HEK293 (cell line): ENCODE measurements at regions not wholly inside any gene's neighbourhood (a gene's known extent, or its start where the extent isn't known, plus 50 kb on each side); places are given as distances from the start of the nearest gene placed in this dataset.

ENCODE experiments used
- CTCF ChIA-PET: fragments of 350-600 bp; formaldehyde crosslinking; extraction: SDS; loops from one replicate; lab custom pipeline; 2021; ENCODE audit warnings: antibody characterized with exemption; lab: Yijun Ruan, JAX
- POLR2A ChIA-PET: fragments of 300-600 bp; formaldehyde crosslinking; extraction: SDS; loops from one replicate; lab custom pipeline; 2020; ENCODE audit warnings: antibody characterized with exemption, inconsistent platforms; lab: Yijun Ruan, JAX
- H3K27ac ChIP-seq: fragments of 200-500 bp; sonication (Bioruptor generic); 2 replicates; pipeline ENCODE4 v1.5.1; 2014; ENCODE audit warnings: low read depth, low read length, control low read depth, inconsistent platforms; ENCODE audit errors: extremely low read depth
- H3K36me3 ChIP-seq, 2 experiments: fragments of 200-500 bp in 1 of 2; sonication (Bioruptor generic) in 1 of 2; 1 replicate in 1 of 2; 2 replicates in 1 of 2; pipeline ENCODE4 v1.5.1; 2014 to 2017; ENCODE audit warnings: inconsistent platforms in 2 of 2, low read length in 2 of 2; ENCODE audit not compliant: control insufficient read depth in 2 of 2, insufficient read depth in 1 of 2
- H3K4me1 ChIP-seq: fragments of 200-500 bp; sonication (Bioruptor generic); 2 replicates; pipeline ENCODE4 v1.5.1; 2014; ENCODE audit warnings: mild to moderate bottlenecking, low read length, inconsistent platforms; ENCODE audit not compliant: control insufficient read depth, insufficient read depth
- H3K4me3 ChIP-seq: 2 replicates; pipeline ENCODE4 v1.5.1; 2011; ENCODE audit warnings: low read depth, mild to moderate bottlenecking, control low read depth, low read length, moderate library complexity
- H3K9me3 ChIP-seq: fragments of 200-500 bp; sonication (Bioruptor generic); 2 replicates; pipeline ENCODE4 v1.5.1; 2014; ENCODE audit warnings: low read depth, low read length, inconsistent platforms; ENCODE audit not compliant: control insufficient read depth, insufficient read depth
- EGR2 ChIP-seq: fragments of 450-650 bp; formaldehyde crosslinking; IDR thresholded peaks from 2 replicates; pipeline ENCODE4 v1.5.1; 2016; ENCODE audit warnings: low read depth, missing biosample characterization, missing genetic modification characterization
- GFI1B ChIP-seq: fragments of 450-650 bp; formaldehyde crosslinking; IDR thresholded peaks from 2 replicates; pipeline ENCODE4 v1.5.1; 2016; ENCODE audit warnings: missing biosample characterization, missing genetic modification characterization
- KLF10 ChIP-seq: fragments of 450-650 bp; IDR thresholded peaks from 2 replicates; pipeline ENCODE4 v1.5.1; 2018; ENCODE audit warnings: missing biosample characterization, mild to moderate bottlenecking, missing genetic modification characterization
- MEIS1 ChIP-seq: sonication (generic); formaldehyde crosslinking; IDR thresholded peaks from 2 replicates; pipeline ENCODE4 v1.8.1; 2022; ENCODE audit warnings: missing genetic modification reagents, mild to moderate bottlenecking, borderline replicate concordance
- PATZ1 ChIP-seq: fragments of 450-650 bp; formaldehyde crosslinking; IDR thresholded peaks from 2 replicates; pipeline ENCODE4 v1.5.1; 2016; ENCODE audit warnings: missing biosample characterization, missing genetic modification characterization
- PBX3 ChIP-seq: sonication (generic); formaldehyde crosslinking; IDR thresholded peaks from 2 replicates; pipeline ENCODE4 v1.8.1; 2022; ENCODE audit warnings: mild to moderate bottlenecking, moderate library complexity, missing genetic modification reagents
- PRDM4 ChIP-seq: fragments of 450-650 bp; formaldehyde crosslinking; IDR thresholded peaks from 2 replicates; pipeline ENCODE4 v1.5.1; 2017; ENCODE audit warnings: missing biosample characterization, missing genetic modification characterization
- SETDB1 ChIP-seq: IDR thresholded peaks from one replicate; pipeline ENCODE4 v1.6.1; 2017; ENCODE audit warnings: mild to moderate bottlenecking, low read length, moderate library complexity, mixed read lengths; ENCODE audit not compliant: insufficient read length
- ZBTB1 ChIP-seq: fragments of 450-650 bp; formaldehyde crosslinking; IDR thresholded peaks from 2 replicates; pipeline ENCODE4 v1.5.1; 2016; ENCODE audit warnings: missing biosample characterization, missing genetic modification characterization
- ZEB2 ChIP-seq: fragments of 450-650 bp; formaldehyde crosslinking; IDR thresholded peaks from 2 replicates; pipeline ENCODE4 v1.5.1; 2016; ENCODE audit warnings: missing biosample characterization, missing genetic modification characterization
- ZNF10 ChIP-seq: fragments of 450-650 bp; formaldehyde crosslinking; IDR thresholded peaks from 2 replicates; pipeline ENCODE4 v1.5.1; 2017; ENCODE audit warnings: missing biosample characterization, missing genetic modification characterization
- ZNF114 ChIP-seq: fragments of 450-650 bp; formaldehyde crosslinking; IDR thresholded peaks from 2 replicates; pipeline ENCODE4 v1.5.0; 2017; ENCODE audit warnings: missing biosample characterization, missing genetic modification characterization
- ZNF423 ChIP-seq: fragments of 450-650 bp; formaldehyde crosslinking; IDR thresholded peaks from 2 replicates; pipeline ENCODE4 v1.5.1; 2016; ENCODE audit warnings: missing biosample characterization, missing genetic modification characterization
- ZNF548 ChIP-seq: fragments of 450-650 bp; formaldehyde crosslinking; IDR thresholded peaks from 2 replicates; pipeline ENCODE4 v1.5.1; 2016; ENCODE audit warnings: missing biosample characterization, missing genetic modification characterization
- ZNF549 ChIP-seq: fragments of 450-650 bp; IDR thresholded peaks from 2 replicates; pipeline ENCODE4 v1.5.1; 2018; ENCODE audit warnings: missing biosample characterization, missing genetic modification characterization, mild to moderate bottlenecking, inconsistent platforms, moderate library complexity
- ZNF670 ChIP-seq: fragments of 450-650 bp; formaldehyde crosslinking; IDR thresholded peaks from 2 replicates; pipeline ENCODE4 v1.5.1; 2016; ENCODE audit warnings: missing biosample characterization, missing genetic modification characterization, low read depth
- ZNF677 ChIP-seq: fragments of 450-650 bp; IDR thresholded peaks from 2 replicates; pipeline ENCODE4 v1.5.0; 2018; ENCODE audit warnings: missing biosample characterization, mild to moderate bottlenecking, missing genetic modification characterization, moderate library complexity
- ZSCAN18 ChIP-seq: fragments of 450-650 bp; formaldehyde crosslinking; IDR thresholded peaks from 2 replicates; pipeline ENCODE4 v1.5.1; 2016; ENCODE audit warnings: missing biosample characterization, missing genetic modification characterization

- CTCF ChIA-PET, result interaction anchor here (1.2 kb wide), 1 partner anchor 12 kb away, joined by 5 read pairs; no protein-coding TSS in a partner anchor
- TF ChIP-seq SETDB1 (no peak), GFI1B (no peak), PATZ1 (tag by site-specific recombination) (no peak), EGR2 (tag by site-specific recombination) (no peak), ZEB2 (no peak), ZBTB1 (tag by site-specific recombination) (no peak), ZNF670 (no peak), MEIS1 (CRISPR knock-in tag) (no peak), ZNF10 (no peak)
- H3K4me1 ChIP-seq, result no peaks in the 10 kb centered on the region
These were observed 161.0 kb upstream of the GBE1 start for GRCh38 chr3:81922404-81922803.

GRCh38 chr3:81920816-81921215 lies 159.4 kb upstream of the GBE1 start:
- POLR2A ChIA-PET, result no interaction called here

More at GRCh38 chr3:81922404-81922803, 161.0 kb upstream of the GBE1 start:
- H3K27ac ChIP-seq, result no peak overlapping the region
- no peaks in the 10 kb centered on the region for H3K36me3 ChIP-seq
- no peaks in the 10 kb centered on the region for H3K9me3 ChIP-seq
- H3K4me3 ChIP-seq, result no peak overlapping the region
- POLR2A ChIA-PET, result no interaction called here

More at GRCh38 chr3:81920816-81921215, 159.4 kb upstream of the GBE1 start:
- Histone ChIP-seq H3K4me3 (no peak overlapping the region), H3K36me3 (no peaks in the 10 kb centered on the region), H3K9me3 (no peaks in the 10 kb centered on the region), H3K4me1 (no peaks in the 10 kb centered on the region), H3K27ac (no peak overlapping the region)
- no peak for TF ChIP-seq ZNF114 (tag by site-specific recombination)
- TF ChIP-seq ZNF677 (tag by site-specific recombination), result no peak
- no peak for TF ChIP-seq ZNF423 (tag by site-specific recombination)
- no peak for TF ChIP-seq KLF10
- TF ChIP-seq ZNF548 (tag by site-specific recombination), result no peak
- no peak for TF ChIP-seq PRDM4
- no peak for TF ChIP-seq ZSCAN18 (tag by site-specific recombination)
- no peak for TF ChIP-seq ZNF549 (tag by site-specific recombination)
- TF ChIP-seq PBX3 (CRISPR knock-in tag), result no peak
- CTCF ChIA-PET, result interaction anchor here (1.2 kb wide), 1 partner anchor 11 kb away, joined by 4 read pairs; no protein-coding TSS in a partner anchor
